ENCODE measurements at regions not wholly inside any gene's neighbourhood (a gene's known extent, or its start where the extent isn't known, plus 50 kb on each side); places are given as distances from the start of the nearest gene placed in this dataset.

DNA sequence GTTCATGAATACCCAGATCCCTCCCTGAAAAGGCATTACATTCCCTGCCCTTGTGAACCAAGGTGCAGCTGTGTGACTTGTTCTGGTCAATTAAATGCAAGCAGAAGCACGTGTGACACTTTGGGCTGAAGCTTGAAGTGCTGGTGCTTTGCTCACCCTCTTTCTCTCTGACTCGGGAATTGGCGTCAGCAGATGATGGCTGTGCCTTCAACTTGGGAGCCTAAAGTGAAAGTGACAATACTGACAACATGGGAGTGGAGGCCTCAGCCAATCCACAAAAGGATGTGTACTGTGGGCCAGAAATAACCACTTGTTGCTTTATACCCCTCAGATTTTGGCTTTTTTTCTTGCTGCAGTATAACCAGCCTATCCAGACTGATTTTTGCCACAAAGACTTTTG is 148.3 kb upstream of the THY1 start:
- TF ChIP-seq, protein P1, sequence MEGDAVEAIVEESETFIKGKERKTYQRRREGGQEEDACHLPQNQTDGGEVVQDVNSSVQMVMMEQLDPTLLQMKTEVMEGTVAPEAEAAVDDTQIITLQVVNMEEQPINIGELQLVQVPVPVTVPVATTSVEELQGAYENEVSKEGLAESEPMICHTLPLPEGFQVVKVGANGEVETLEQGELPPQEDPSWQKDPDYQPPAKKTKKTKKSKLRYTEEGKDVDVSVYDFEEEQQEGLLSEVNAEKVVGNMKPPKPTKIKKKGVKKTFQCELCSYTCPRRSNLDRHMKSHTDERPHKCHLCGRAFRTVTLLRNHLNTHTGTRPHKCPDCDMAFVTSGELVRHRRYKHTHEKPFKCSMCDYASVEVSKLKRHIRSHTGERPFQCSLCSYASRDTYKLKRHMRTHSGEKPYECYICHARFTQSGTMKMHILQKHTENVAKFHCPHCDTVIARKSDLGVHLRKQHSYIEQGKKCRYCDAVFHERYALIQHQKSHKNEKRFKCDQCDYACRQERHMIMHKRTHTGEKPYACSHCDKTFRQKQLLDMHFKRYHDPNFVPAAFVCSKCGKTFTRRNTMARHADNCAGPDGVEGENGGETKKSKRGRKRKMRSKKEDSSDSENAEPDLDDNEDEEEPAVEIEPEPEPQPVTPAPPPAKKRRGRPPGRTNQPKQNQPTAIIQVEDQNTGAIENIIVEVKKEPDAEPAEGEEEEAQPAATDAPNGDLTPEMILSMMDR (IDR thresholded peaks at IDR 0.05): no peak
- TF ChIP-seq EP300 (IDR thresholded peaks at IDR 0.05): no peak
